Mesenchymal stem cell (in vitro differentiated cells and primary cell): ENCODE measurements at regions not wholly inside any gene's neighbourhood (a gene's known extent, or its start where the extent isn't known, plus 50 kb on each side); places are given as distances from the start of the nearest gene placed in this dataset.
A peak's percentile ranks its signal among the peaks of the same experiment; 100 is the strongest.

Experiments
- DNase-seq: peaks from one replicate; pipeline ENCODE4 v3.0.0-alpha.2; 2013
- H2AFZ ChIP-seq: one replicate; pipeline ENCODE4 v1.6.1; 2013; ENCODE audit warnings: low read depth, mild to moderate bottlenecking, control low read depth, inconsistent platforms, low read length, moderate library complexity
- H2AK5ac ChIP-seq: 2 replicates; pipeline ENCODE4 v1.6.1; 2013; ENCODE audit warnings: low read length, moderate library complexity, mild to moderate bottlenecking, inconsistent platforms; ENCODE audit not compliant: severe bottlenecking
- H2BK120ac ChIP-seq: one replicate; pipeline ENCODE4 v1.6.1; 2013; ENCODE audit warnings: low read depth, mild to moderate bottlenecking, inconsistent platforms, low read length, moderate library complexity
- H2BK12ac ChIP-seq, 2 experiments: one replicate each; pipeline ENCODE4 v1.6.1; 2013; ENCODE audit warnings: inconsistent platforms in 2 of 2, low read length in 2 of 2, mild to moderate bottlenecking in 2 of 2, moderate library complexity in 2 of 2, control low read depth in 1 of 2
- H2BK15ac ChIP-seq: one replicate; pipeline ENCODE4 v1.6.1; 2013; ENCODE audit warnings: mild to moderate bottlenecking, low read depth, inconsistent platforms; ENCODE audit not compliant: poor library complexity, severe bottlenecking
- H2BK5ac ChIP-seq: 2 replicates; pipeline ENCODE4 v1.6.1; 2013; ENCODE audit warnings: low read depth, mild to moderate bottlenecking, low read length, control low read depth, inconsistent platforms; ENCODE audit not compliant: poor library complexity, severe bottlenecking
- H3K14ac ChIP-seq, 2 experiments: one replicate each; pipeline ENCODE4 v1.6.1; 2013; ENCODE audit warnings: inconsistent platforms in 2 of 2, low read length in 2 of 2, control low read depth in 1 of 2, mild to moderate bottlenecking in 1 of 2, moderate library complexity in 1 of 2
- H3K18ac ChIP-seq, 2 experiments: one replicate each; pipeline ENCODE4 v1.6.1; 2013; ENCODE audit warnings: inconsistent platforms in 2 of 2, low read length in 2 of 2, control low read depth in 1 of 2, low read depth in 1 of 2, mild to moderate bottlenecking in 1 of 2
- H3K23ac ChIP-seq, 2 experiments: one replicate each; pipeline ENCODE4 v1.6.1; 2013; ENCODE audit warnings: inconsistent platforms in 2 of 2, low read length in 2 of 2, mild to moderate bottlenecking in 2 of 2, moderate library complexity in 2 of 2, control low read depth in 1 of 2
- H3K27ac ChIP-seq: 2 replicates; pipeline ENCODE4 v1.5.1; 2013; ENCODE audit warnings: mild to moderate bottlenecking, moderate library complexity, low read length, control low read depth, inconsistent platforms; ENCODE audit not compliant: poor library complexity, severe bottlenecking
- H3K27me3 ChIP-seq, 2 experiments: 2 replicates each; pipeline versions ENCODE4 v1.6.1 to v1.7.0; 2013; ENCODE audit warnings: low read length in 2 of 2, mild to moderate bottlenecking in 2 of 2, moderate library complexity in 2 of 2, control low read depth in 1 of 2, inconsistent platforms in 1 of 2; ENCODE audit not compliant: control insufficient read depth in 1 of 2, insufficient read depth in 1 of 2
- H3K36me3 ChIP-seq, 2 experiments: 2 replicates each; pipeline versions ENCODE4 v1.6.1 to v1.7.0; 2013; ENCODE audit warnings: low read length in 2 of 2, control low read depth in 1 of 2, inconsistent platforms in 1 of 2, low read depth in 1 of 2, mild to moderate bottlenecking in 1 of 2; ENCODE audit not compliant: insufficient read depth in 2 of 2, control insufficient read depth in 1 of 2
- H3K4ac ChIP-seq, 2 experiments: one replicate each; pipeline ENCODE4 v1.6.1; 2013; ENCODE audit warnings: inconsistent platforms in 2 of 2, low read length in 2 of 2, mild to moderate bottlenecking in 2 of 2, moderate library complexity in 2 of 2, control low read depth in 1 of 2, low read depth in 1 of 2
- H3K4me1 ChIP-seq: 2 replicates; pipeline ENCODE4 v1.6.1; 2013; ENCODE audit warnings: low read depth, low read length, control low read depth; ENCODE audit not compliant: control insufficient read depth, insufficient read depth
- H3K4me2 ChIP-seq: 2 replicates; pipeline ENCODE4 v1.6.1; 2013; ENCODE audit warnings: low read length, mild to moderate bottlenecking, inconsistent platforms; ENCODE audit not compliant: poor library complexity, severe bottlenecking
- H3K4me3 ChIP-seq, 2 experiments: 2 replicates each; pipeline versions ENCODE4 v1.5.1 to v1.7.0; 2013; ENCODE audit warnings: low read length in 2 of 2, mild to moderate bottlenecking in 2 of 2, control low read depth in 1 of 2, low read depth in 1 of 2; ENCODE audit not compliant: insufficient read depth in 1 of 2
- H3K79me1 ChIP-seq: replicated peaks from 2 replicates; pipeline ENCODE4 v1.6.1; 2013; ENCODE audit warnings: mild to moderate bottlenecking, control low read depth, low read length, inconsistent platforms; ENCODE audit not compliant: poor library complexity, severe bottlenecking
- H3K9ac ChIP-seq: 2 replicates; pipeline ENCODE4 v1.7.0; 2013; ENCODE audit warnings: mild to moderate bottlenecking, low read length, moderate library complexity
- H3K9me3 ChIP-seq: 2 replicates; pipeline ENCODE4 v1.7.0; 2013; ENCODE audit warnings: mild to moderate bottlenecking, low read length; ENCODE audit not compliant: control insufficient read depth
- H4K8ac ChIP-seq: one replicate; pipeline ENCODE4 v1.6.1; 2013; ENCODE audit warnings: inconsistent platforms, mild to moderate bottlenecking, low read length, moderate library complexity
- H4K91ac ChIP-seq: one replicate; pipeline ENCODE4 v1.6.1; 2013; ENCODE audit warnings: mild to moderate bottlenecking, low read length, inconsistent platforms
- WGBS: methylation state at CpG from one replicate; pipeline ENCODE4 v1.1.7; 2013; ENCODE audit warnings: mixed read lengths; 5-methylcytosine and 5-hydroxymethylcytosine counted together

GRCh38 chr1:95653618-95654017 lies 419.6 kb downstream of the RWDD3 start:
- Histone ChIP-seq H4K91ac (no peak overlapping the region), H3K36me3 (no peaks in the 10 kb centered on the region), H3K14ac (no peak overlapping the region), H3K18ac (no peak overlapping the region), H3K4me3 (no peak overlapping the region), H3K4me1 (no peaks in the 10 kb centered on the region), H3K27ac (no peak overlapping the region), H4K8ac (no peak overlapping the region), H3K9ac (no peak overlapping the region), H3K9me3 (no peaks in the 10 kb centered on the region), H3K79me1 (no peaks in the 10 kb centered on the region), H2AK5ac (no peak overlapping the region), H3K23ac (peak overlapping the region in 1 of 2 experiments; percentile 86), H3K4me2 (no peak overlapping the region), H3K27me3 (no peaks in the 10 kb centered on the region), H2BK120ac (no peak overlapping the region), H2AFZ (no peak overlapping the region), H2BK5ac (no peak overlapping the region), H2BK12ac (no peak overlapping the region), H2BK15ac (no peak overlapping the region), H3K4ac (no peak overlapping the region)
- DNase-seq = no peak
- WGBS = 22% methylated on average over 3 of the region's 4 CpGs

- Histone ChIP-seq H3K9ac (no peak overlapping the region), H2AK5ac (no peak overlapping the region), H4K8ac (no peak overlapping the region), H3K4ac (no peak overlapping the region), H3K4me1 (no peaks in the 10 kb centered on the region), H2BK15ac (no peak overlapping the region), H3K4me2 (no peak overlapping the region), H3K27ac (no peak overlapping the region), H2AFZ (no peak overlapping the region), H2BK120ac (no peak overlapping the region), H3K23ac (no peak overlapping the region), H3K18ac (no peak overlapping the region), H2BK12ac (no peak overlapping the region), H3K9me3 (peaks cover under 1% of the 10 kb centered on the region), H3K27me3 (no peaks in the 10 kb centered on the region), H4K91ac (no peak overlapping the region), H3K4me3 (no peak overlapping the region), H3K14ac (no peak overlapping the region), H3K79me1 (no peaks in the 10 kb centered on the region), H2BK5ac (no peak overlapping the region), H3K36me3 (no peaks in the 10 kb centered on the region)
- no peak for DNase-seq
- WGBS = 82% methylated on average over 6 of the region's 7 CpGs
Measured at GRCh38 chr1:95655321-95656020, 421.5 kb downstream of the RWDD3 start.

GRCh38 chr1:95657248-95657647 lies 423.2 kb downstream of the RWDD3 start:
- H3K36me3 ChIP-seq = no peaks in the 10 kb centered on the region
- no peak overlapping the region for H2BK120ac ChIP-seq
- H3K14ac ChIP-seq = no peak overlapping the region
- no peak overlapping the region for H3K4ac ChIP-seq
- no peak overlapping the region for H3K23ac ChIP-seq
- WGBS = 72% methylated on average over 3 of the region's 4 CpGs
- no peak overlapping the region for H2AK5ac ChIP-seq
- no peak overlapping the region for H3K27ac ChIP-seq
- H2BK12ac ChIP-seq = no peak overlapping the region
- no peaks in the 10 kb centered on the region for H3K27me3 ChIP-seq
- no peak overlapping the region for H3K9ac ChIP-seq
- no peak overlapping the region for H4K91ac ChIP-seq
- H2AFZ ChIP-seq = no peak overlapping the region
- DNase-seq = no peak
- no peak overlapping the region for H2BK15ac ChIP-seq
- H2BK5ac ChIP-seq = no peak overlapping the region
- H3K4me1 ChIP-seq = no peaks in the 10 kb centered on the region
- no peak overlapping the region for H3K18ac ChIP-seq
- H3K9me3 ChIP-seq = peaks cover 3% of the 10 kb centered on the region
- no peak overlapping the region for H4K8ac ChIP-seq
- no peak overlapping the region for H3K4me3 ChIP-seq
- no peaks in the 10 kb centered on the region for H3K79me1 ChIP-seq
- H3K4me2 ChIP-seq = no peak overlapping the region

GRCh38 chr1:95659166-95659565 lies 425.2 kb downstream of the RWDD3 start:
- H2BK12ac ChIP-seq = no peak overlapping the region
- no CpG with 5 or more reads among the region's 2 CpGs for WGBS

More at GRCh38 chr1:95659166-95659565, 425.2 kb downstream of the RWDD3 start:
- Histone ChIP-seq H3K9ac (no peak overlapping the region), H2BK120ac (no peak overlapping the region), H3K36me3 (no peaks in the 10 kb centered on the region), H3K79me1 (no peaks in the 10 kb centered on the region), H3K27me3 (no peaks in the 10 kb centered on the region), H3K9me3 (peaks cover 18% of the 10 kb centered on the region), H2AK5ac (no peak overlapping the region), H2BK5ac (no peak overlapping the region), H3K18ac (no peak overlapping the region), H3K4me3 (no peak overlapping the region), H4K91ac (no peak overlapping the region), H3K27ac (no peak overlapping the region), H3K4ac (no peak overlapping the region), H3K14ac (no peak overlapping the region), H3K4me1 (no peaks in the 10 kb centered on the region), H4K8ac (no peak overlapping the region), H2AFZ (no peak overlapping the region), H3K23ac (no peak overlapping the region), H2BK15ac (no peak overlapping the region), H3K4me2 (no peak overlapping the region)
- DNase-seq = no peak
